HepG2 (cell line): ENCODE measurements at regions not wholly inside any gene's neighbourhood (a gene's known extent, or its start where the extent isn't known, plus 50 kb on each side); places are given as distances from the start of the nearest gene placed in this dataset.
A peak's percentile ranks its signal among the peaks of the same experiment; 100 is the strongest.

Experiments used
- ARHGAP35 ChIP-seq: sonication (generic); formaldehyde crosslinking; IDR thresholded peaks from 2 replicates; pipeline ENCODE4 v1.9.0; 2022; ENCODE audit warnings: mild to moderate bottlenecking, inconsistent platforms, moderate library complexity, missing genetic modification reagents, borderline replicate concordance
- ATF1 ChIP-seq: IDR thresholded peaks from 2 replicates; pipeline ENCODE4 v1.6.1; 2016; ENCODE audit warnings: mild to moderate bottlenecking, control low read depth
- MAZ ChIP-seq, 2 experiments: sonication (generic) in 1 of 2; formaldehyde crosslinking in 1 of 2; IDR thresholded peaks; 2 replicates each; pipeline versions ENCODE4 v1.5.0 to v1.6.1; 2012 to 2020; ENCODE audit warnings: low read depth in 2 of 2, mild to moderate bottlenecking in 2 of 2, borderline replicate concordance in 1 of 2, improper control_type of control experiment in 1 of 2, low read length in 1 of 2, missing genetic modification reagents in 1 of 2, moderate library complexity in 1 of 2
- NFYB ChIP-seq: sonication (generic); formaldehyde crosslinking; IDR thresholded peaks from 2 replicates; pipeline ENCODE4 v1.4.0; 2020; ENCODE audit warnings: missing genetic modification reagents
- NKX3-1 ChIP-seq: sonication (generic); formaldehyde crosslinking; IDR thresholded peaks from 2 replicates; pipeline ENCODE4 v1.5.0; 2020; ENCODE audit warnings: missing genetic modification reagents
- STAG1 ChIP-seq: sonication (generic); formaldehyde crosslinking; IDR thresholded peaks from 2 replicates; pipeline ENCODE4 v1.4.0; 2020; ENCODE audit warnings: missing genetic modification reagents
- ZFAT ChIP-seq: sonication (generic); formaldehyde crosslinking; conservative IDR thresholded peaks from 2 replicates; pipeline ENCODE4 v1.8.1; 2023; ENCODE audit warnings: missing genetic modification reagents, inconsistent platforms
- ZFX ChIP-seq: sonication (generic); formaldehyde crosslinking; IDR thresholded peaks from 2 replicates; pipeline ENCODE4 v1.4.0; 2020; ENCODE audit warnings: mild to moderate bottlenecking, low read depth, missing genetic modification reagents, moderate library complexity
- ZMYM3 ChIP-seq: sonication (generic); formaldehyde crosslinking; IDR thresholded peaks from 2 replicates; pipeline ENCODE4 v1.5.1; 2020; ENCODE audit warnings: mild to moderate bottlenecking, missing genetic modification reagents
- ZNF124 ChIP-seq: sonication (generic); formaldehyde crosslinking; IDR thresholded peaks from 2 replicates; pipeline ENCODE4 v1.4.0; 2020; ENCODE audit warnings: missing genetic modification reagents
- ZNF180 ChIP-seq: sonication (generic); formaldehyde crosslinking; IDR thresholded peaks from 2 replicates; pipeline ENCODE4 v1.4.0; 2020; ENCODE audit warnings: low read depth, missing genetic modification reagents, borderline replicate concordance
- ZNF44 ChIP-seq: sonication (generic); formaldehyde crosslinking; IDR thresholded peaks from 2 replicates; pipeline ENCODE4 v1.5.1; 2020; ENCODE audit warnings: mild to moderate bottlenecking, missing genetic modification reagents
- ZNF510 ChIP-seq: sonication (generic); formaldehyde crosslinking; IDR thresholded peaks from 2 replicates; pipeline ENCODE4 v1.4.0; 2020; ENCODE audit warnings: low read depth, mild to moderate bottlenecking, missing genetic modification reagents
- ZNF589 ChIP-seq: sonication (generic); formaldehyde crosslinking; conservative IDR thresholded peaks from 2 replicates; pipeline ENCODE4 v1.8.0; 2022; ENCODE audit warnings: mild to moderate bottlenecking, moderate library complexity, missing genetic modification reagents
- ZNF619 ChIP-seq: sonication (generic); formaldehyde crosslinking; IDR thresholded peaks from 2 replicates; pipeline ENCODE4 v1.4.0; 2020; ENCODE audit warnings: mild to moderate bottlenecking, missing genetic modification reagents
- ZSCAN25 ChIP-seq: sonication (generic); formaldehyde crosslinking; IDR thresholded peaks from 2 replicates; pipeline ENCODE4 v1.8.0; 2022; ENCODE audit warnings: mild to moderate bottlenecking, missing genetic modification reagents
- TF ChIP-seq, protein P1 (sequence below): sonication (generic); formaldehyde crosslinking; IDR thresholded peaks from 2 replicates; pipeline ENCODE4 v1.8.0; 2022; ENCODE audit warnings: mild to moderate bottlenecking, missing genetic modification reagents, moderate library complexity
- TF ChIP-seq, protein P2 (sequence below): sonication (generic); formaldehyde crosslinking; IDR thresholded peaks from 2 replicates; pipeline ENCODE4 v1.4.0; 2020; ENCODE audit warnings: low read depth, mild to moderate bottlenecking, missing genetic modification reagents
- TF ChIP-seq, protein P3 (sequence below): IDR thresholded peaks from 2 replicates; pipeline ENCODE4 v1.6.1; 2018; ENCODE audit warnings: missing genetic modification reagents, mild to moderate bottlenecking, missing compliant biosample characterization
- TF ChIP-seq, protein P4 (sequence below): sonication (generic); formaldehyde crosslinking; IDR thresholded peaks from 2 replicates; pipeline ENCODE4 v1.4.0; 2020; ENCODE audit warnings: missing genetic modification reagents
- TF ChIP-seq, protein P5 (sequence below): IDR thresholded peaks from 2 replicates; pipeline ENCODE4 v1.6.1; 2016; ENCODE audit warnings: missing compliant biosample characterization, missing genetic modification reagents, borderline replicate concordance
- TF ChIP-seq, protein P6 (sequence below): IDR thresholded peaks from 2 replicates; pipeline ENCODE4 v1.6.1; 2012; ENCODE audit warnings: inconsistent platforms
- TF ChIP-seq, protein P7 (sequence below): sonication (generic); formaldehyde crosslinking; IDR thresholded peaks from 2 replicates; pipeline ENCODE4 v1.5.0; 2020; ENCODE audit warnings: missing genetic modification reagents

DNA sequence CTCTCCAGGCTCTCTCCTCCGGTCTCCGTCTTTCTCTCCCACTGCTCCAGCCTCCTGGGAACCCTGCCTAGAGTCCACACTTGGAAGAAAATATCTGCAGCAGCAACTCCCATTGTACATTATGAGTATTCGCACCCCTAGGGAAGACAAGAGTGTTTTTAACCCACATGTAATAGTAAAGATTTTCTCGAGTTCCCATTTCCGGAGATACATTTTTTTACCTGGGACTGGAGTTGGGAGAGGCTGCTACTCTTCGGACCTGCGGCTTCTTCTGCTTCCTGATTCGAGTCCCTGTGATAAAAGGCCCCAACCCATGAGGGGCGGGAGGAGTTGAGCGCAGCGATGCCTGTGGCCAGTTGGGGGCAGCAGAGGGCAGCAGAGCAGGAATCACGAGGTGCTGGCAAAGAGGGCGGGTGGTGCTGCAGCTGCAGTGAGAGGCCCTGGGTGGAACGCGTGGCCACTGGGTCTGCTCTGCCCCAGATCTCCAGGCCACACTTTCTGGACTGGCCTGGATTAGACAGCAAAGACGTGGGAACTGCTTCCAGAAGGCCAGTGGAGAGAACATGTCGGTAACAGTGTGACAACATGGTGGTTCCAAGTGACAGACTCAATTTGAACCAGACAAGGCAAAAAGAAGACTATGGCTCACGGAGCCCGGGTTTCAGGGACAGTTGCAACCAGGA lies 221.0 kb upstream of the CSF3R start (continued):
- TF ChIP-seq STAG1 (CRISPR knock-in tag) = peak; percentile 91
- TF ChIP-seq, protein P1, sequence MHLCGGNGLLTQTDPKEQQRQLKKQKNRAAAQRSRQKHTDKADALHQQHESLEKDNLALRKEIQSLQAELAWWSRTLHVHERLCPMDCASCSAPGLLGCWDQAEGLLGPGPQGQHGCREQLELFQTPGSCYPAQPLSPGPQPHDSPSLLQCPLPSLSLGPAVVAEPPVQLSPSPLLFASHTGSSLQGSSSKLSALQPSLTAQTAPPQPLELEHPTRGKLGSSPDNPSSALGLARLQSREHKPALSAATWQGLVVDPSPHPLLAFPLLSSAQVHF (CRISPR knock-in tag) = no peak
- TF ChIP-seq MAZ (IDR thresholded peaks at IDR 0.05; ENCODE audit: borderline replicate concordance, low read depth, low read length) = peak; percentile 45; the same call in 1 of the 2 replicates
- TF ChIP-seq MAZ (CRISPR knock-in tag; IDR thresholded peaks at IDR 0.05; ENCODE audit: low read depth) = 0 out of 2 replicates have a peak, but pooled peaks have one; percentile 39
- TF ChIP-seq NFYB (CRISPR knock-in tag) = no peak
- TF ChIP-seq, protein P2, sequence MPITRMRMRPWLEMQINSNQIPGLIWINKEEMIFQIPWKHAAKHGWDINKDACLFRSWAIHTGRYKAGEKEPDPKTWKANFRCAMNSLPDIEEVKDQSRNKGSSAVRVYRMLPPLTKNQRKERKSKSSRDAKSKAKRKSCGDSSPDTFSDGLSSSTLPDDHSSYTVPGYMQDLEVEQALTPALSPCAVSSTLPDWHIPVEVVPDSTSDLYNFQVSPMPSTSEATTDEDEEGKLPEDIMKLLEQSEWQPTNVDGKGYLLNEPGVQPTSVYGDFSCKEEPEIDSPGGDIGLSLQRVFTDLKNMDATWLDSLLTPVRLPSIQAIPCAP (CRISPR knock-in tag) = no peak
- no peak for TF ChIP-seq ZNF180 (CRISPR knock-in tag)
- TF ChIP-seq ZMYM3 (CRISPR knock-in tag) = no peak
- TF ChIP-seq ZSCAN25 (CRISPR knock-in tag) = no peak
- TF ChIP-seq, protein P3, sequence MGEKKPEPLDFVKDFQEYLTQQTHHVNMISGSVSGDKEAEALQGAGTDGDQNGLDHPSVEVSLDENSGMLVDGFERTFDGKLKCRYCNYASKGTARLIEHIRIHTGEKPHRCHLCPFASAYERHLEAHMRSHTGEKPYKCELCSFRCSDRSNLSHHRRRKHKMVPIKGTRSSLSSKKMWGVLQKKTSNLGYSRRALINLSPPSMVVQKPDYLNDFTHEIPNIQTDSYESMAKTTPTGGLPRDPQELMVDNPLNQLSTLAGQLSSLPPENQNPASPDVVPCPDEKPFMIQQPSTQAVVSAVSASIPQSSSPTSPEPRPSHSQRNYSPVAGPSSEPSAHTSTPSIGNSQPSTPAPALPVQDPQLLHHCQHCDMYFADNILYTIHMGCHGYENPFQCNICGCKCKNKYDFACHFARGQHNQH (CRISPR knock-in tag) = 0 out of 2 replicates have a peak, but pooled peaks have one; percentile 30
- TF ChIP-seq ZFAT (CRISPR knock-in tag) = no peak
- TF ChIP-seq ZNF619 (CRISPR knock-in tag) = no peak
- TF ChIP-seq, protein P4, sequence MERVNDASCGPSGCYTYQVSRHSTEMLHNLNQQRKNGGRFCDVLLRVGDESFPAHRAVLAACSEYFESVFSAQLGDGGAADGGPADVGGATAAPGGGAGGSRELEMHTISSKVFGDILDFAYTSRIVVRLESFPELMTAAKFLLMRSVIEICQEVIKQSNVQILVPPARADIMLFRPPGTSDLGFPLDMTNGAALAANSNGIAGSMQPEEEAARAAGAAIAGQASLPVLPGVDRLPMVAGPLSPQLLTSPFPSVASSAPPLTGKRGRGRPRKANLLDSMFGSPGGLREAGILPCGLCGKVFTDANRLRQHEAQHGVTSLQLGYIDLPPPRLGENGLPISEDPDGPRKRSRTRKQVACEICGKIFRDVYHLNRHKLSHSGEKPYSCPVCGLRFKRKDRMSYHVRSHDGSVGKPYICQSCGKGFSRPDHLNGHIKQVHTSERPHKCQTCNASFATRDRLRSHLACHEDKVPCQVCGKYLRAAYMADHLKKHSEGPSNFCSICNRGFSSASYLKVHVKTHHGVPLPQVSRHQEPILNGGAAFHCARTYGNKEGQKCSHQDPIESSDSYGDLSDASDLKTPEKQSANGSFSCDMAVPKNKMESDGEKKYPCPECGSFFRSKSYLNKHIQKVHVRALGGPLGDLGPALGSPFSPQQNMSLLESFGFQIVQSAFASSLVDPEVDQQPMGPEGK (CRISPR knock-in tag) = peak; percentile 23; the same call in 1 of the 2 replicates
- no peak for TF ChIP-seq ZNF589 (CRISPR knock-in tag)
- TF ChIP-seq ARHGAP35 (CRISPR knock-in tag) = no peak
- TF ChIP-seq, protein P5, sequence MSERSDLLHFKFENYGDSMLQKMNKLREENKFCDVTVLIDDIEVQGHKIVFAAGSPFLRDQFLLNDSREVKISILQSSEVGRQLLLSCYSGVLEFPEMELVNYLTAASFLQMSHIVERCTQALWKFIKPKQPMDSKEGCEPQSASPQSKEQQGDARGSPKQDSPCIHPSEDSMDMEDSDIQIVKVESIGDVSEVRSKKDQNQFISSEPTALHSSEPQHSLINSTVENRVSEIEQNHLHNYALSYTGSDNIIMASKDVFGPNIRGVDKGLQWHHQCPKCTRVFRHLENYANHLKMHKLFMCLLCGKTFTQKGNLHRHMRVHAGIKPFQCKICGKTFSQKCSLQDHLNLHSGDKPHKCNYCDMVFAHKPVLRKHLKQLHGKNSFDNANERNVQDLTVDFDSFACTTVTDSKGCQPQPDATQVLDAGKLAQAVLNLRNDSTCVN (CRISPR knock-in tag) = no peak
- no peak for TF ChIP-seq NKX3-1
- no peak for TF ChIP-seq ZNF510
- TF ChIP-seq ATF1 (CRISPR knock-in tag) = no peak
- TF ChIP-seq ZNF124 = no peak
- TF ChIP-seq, protein P6, sequence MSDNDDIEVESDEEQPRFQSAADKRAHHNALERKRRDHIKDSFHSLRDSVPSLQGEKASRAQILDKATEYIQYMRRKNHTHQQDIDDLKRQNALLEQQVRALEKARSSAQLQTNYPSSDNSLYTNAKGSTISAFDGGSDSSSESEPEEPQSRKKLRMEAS = peak; percentile 29; the same call in 1 of the 2 replicates
- peak; percentile 91; the same call in 1 of the 2 replicates for TF ChIP-seq ZNF44 (CRISPR knock-in tag)
- TF ChIP-seq, protein P7, sequence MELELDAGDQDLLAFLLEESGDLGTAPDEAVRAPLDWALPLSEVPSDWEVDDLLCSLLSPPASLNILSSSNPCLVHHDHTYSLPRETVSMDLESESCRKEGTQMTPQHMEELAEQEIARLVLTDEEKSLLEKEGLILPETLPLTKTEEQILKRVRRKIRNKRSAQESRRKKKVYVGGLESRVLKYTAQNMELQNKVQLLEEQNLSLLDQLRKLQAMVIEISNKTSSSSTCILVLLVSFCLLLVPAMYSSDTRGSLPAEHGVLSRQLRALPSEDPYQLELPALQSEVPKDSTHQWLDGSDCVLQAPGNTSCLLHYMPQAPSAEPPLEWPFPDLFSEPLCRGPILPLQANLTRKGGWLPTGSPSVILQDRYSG = no peak
- peak; percentile 37; the same call in 1 of the 2 replicates for TF ChIP-seq ZFX (CRISPR knock-in tag)
